CD4-positive, alpha-beta T cell treated with Interleukin-6 for 4 hours (primary cell): ENCODE measurements at regions not wholly inside any gene's neighbourhood (a gene's known extent, or its start where the extent isn't known, plus 50 kb on each side); places are given as distances from the start of the nearest gene placed in this dataset.
"Not testable (repeated sequence)": the region's sequence is repeated elsewhere in the genome, so short reads cannot be mapped to it uniquely, and the experiment has no call there.

Experiments
- DNase-seq: peaks from one replicate; pipeline ENCODE4 v3.0.0-alpha.2; 2020; ENCODE audit warnings: mixed read lengths

DNA sequence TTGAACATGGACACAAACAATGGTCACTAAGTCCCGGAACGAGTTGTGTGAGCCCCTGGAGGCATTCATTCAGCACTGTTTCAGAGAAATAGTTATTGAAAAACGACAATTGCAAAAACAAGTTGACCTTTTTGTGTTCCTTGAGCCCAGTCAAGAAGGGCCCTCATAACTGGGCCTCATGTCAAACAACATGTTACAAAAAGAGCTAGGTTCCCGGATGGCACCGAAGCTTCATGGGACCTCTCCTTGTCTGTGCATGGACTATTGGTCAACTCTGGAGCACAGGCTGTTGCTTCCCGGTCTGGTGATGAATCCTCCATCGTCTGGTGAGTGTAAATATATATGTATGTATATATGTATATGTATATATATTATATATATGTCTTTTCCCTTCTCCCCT lies 176.6 kb downstream of the ALG10 start:
- DNase-seq: no peak

- DNase-seq: no peak
These were observed 181.7 kb downstream of the ALG10 start for GRCh38 chr12:34203866-34204620.

DNA sequence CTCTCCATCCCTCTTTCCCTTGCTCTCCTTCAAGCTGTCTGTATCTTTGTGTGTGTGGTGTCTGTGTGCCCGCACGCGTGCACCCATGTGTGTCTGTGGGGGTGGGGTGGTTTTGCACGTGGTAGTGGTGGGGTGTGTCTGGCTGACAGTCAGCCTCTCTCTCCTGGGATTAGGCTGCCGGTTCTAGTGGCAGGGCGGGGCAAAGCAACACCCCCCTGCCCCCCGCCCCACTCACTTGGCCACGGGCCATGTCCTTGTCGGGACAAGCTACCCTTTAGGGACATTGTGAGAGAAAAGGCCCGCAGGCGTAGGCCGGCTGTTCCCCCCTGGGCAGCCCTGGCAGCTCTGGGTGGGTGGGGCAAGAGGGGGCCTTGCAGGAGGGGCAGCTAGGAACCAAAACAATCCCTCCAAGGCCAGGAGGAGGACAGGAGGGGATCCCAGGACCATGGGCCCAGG lies 182.6 kb downstream of the ALG10 start:
- DNase-seq: no peak

DNA sequence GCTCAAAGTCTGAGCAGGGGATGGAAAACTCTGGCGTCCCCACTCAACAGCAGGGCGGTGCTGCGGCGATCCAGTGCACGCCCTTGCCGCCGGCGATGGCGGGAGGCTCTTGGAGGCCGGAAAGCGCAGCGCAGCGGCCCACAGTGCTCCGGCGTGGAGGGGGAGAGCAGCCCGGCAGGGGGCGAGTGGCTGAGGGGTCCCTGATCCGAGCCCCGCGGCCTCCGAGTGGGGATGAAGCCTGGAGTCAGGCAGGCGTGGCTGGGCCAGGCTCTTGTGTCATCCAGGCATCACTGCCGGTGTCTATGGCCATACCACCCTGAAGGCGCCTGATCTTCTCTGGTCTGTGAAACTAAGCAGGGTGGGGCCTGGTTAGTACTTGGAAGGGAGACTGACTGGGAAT lies 183.1 kb downstream of the ALG10 start:
- DNase-seq: no peak

GRCh38 chr12:34206061-34206785 lies 183.9 kb downstream of the ALG10 start:
- no peak for DNase-seq

DNA sequence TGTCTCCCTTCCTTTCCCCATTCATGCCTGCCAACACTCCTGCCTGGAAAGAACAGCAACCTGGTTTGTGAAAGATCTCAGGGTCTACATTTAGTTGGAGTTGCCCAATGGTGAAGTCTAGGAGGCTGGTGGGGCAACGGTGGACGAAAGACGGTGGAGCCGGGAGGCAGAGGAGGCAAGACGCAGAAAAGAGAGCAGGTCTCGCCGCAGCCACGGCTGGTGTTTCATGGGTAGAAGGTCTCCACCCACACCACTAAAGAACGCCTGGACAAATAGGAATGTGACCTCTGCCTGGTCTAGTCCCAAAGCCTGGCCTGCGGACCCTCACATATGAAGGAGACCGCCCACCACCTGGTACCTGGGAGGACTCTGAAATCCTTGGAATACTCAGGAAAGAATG lies 185.6 kb downstream of the ALG10 start:
- no peak for DNase-seq

GRCh38 chr12:34208331-34209258 lies 186.3 kb downstream of the ALG10 start:
- DNase-seq: no peak

DNA sequence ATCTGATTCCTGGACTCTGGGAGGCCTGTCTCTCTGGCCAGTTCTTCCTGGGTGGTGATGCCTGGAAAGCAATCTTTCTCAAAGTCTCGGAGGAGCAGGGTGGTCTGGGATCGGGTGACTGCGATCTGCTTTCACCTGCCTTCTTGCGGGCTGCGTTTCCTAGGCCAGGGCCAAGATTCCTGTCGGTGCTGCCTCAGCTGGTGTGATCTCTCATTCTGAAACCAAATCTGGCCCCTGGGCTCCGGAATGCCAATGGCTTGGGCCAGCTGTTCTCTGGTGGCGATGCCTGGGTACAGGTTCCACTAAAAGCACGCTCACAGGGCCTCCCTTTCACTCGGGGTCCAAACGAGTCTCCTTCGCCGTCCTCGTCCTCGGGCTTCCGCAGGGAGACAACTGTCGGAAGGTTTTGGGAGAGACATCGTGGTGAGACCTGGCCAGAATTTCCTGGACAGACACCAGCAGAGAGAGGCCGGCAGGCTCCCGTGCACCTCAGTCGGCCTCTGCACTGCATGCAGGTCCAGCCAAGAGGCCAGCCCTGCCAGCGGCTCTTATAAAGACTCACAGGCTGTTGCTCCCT lies 187.1 kb downstream of the ALG10 start:
- DNase-seq: no peak

DNA sequence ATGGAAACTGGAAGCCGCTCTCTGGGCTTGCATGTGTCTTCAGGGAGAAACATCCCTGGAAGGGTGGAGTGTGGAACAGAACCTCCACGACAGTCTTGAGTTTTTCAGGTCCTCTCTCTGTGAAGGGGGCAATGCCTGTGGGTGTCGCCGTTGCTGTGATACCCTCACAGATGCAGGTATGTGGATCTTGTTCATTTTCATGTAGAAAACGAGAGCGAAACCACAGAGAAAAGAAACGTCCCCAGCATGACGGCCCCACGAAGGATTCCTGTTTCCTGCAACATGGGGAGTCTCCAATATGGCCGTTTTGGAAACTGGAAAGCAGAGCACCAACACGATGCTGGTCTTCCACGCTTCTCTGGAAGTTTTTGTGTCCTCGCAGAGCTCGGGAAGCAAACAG lies 187.9 kb downstream of the ALG10 start:
- no peak for DNase-seq

- DNase-seq: no peak
These were observed 188.6 kb downstream of the ALG10 start for GRCh38 chr12:34210689-34211530.

- DNase-seq: no peak
These were observed 190.4 kb downstream of the ALG10 start for GRCh38 chr12:34212651-34213050.

- DNase-seq: no peak
These were observed 191.7 kb downstream of the ALG10 start for GRCh38 chr12:34214011-34214410.

DNA sequence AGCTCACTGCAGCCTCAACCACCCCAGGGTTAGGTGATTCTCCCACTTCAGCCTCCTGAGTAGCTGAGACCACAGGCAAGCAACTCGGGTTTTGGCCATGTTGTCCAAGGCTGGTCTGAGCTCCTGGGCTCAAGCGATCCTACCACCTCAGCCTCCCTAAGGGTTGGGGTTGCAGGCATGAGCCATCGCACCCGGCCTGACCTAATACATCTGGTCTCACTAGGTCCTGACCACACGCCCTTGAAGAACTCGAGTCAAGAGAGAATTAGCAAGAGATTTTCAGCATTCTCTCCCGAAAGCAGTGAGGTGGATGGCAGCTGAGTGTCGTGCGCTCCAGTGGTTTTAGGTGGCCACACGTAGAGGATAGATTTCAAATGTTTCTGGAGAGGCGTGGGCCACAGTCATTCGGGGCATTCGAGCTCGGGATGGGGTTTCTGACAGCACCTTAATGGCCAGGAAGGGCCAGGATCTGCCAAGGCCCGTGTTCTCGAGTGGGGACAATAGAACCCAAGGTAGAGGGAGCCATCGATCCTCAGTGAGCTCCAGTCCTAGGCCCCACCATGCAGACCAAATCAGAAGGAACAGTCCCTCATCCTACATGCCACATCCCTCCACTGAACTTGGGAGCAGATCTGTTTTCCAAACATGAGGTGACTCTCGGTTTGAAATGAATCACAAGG lies 193.1 kb downstream of the ALG10 start:
- DNase-seq: no peak

- no peak for DNase-seq
These were observed 193.6 kb downstream of the ALG10 start for GRCh38 chr12:34215893-34216285.

- DNase-seq: no peak
These were observed 195.4 kb downstream of the ALG10 start for GRCh38 chr12:34217660-34218059.

DNA sequence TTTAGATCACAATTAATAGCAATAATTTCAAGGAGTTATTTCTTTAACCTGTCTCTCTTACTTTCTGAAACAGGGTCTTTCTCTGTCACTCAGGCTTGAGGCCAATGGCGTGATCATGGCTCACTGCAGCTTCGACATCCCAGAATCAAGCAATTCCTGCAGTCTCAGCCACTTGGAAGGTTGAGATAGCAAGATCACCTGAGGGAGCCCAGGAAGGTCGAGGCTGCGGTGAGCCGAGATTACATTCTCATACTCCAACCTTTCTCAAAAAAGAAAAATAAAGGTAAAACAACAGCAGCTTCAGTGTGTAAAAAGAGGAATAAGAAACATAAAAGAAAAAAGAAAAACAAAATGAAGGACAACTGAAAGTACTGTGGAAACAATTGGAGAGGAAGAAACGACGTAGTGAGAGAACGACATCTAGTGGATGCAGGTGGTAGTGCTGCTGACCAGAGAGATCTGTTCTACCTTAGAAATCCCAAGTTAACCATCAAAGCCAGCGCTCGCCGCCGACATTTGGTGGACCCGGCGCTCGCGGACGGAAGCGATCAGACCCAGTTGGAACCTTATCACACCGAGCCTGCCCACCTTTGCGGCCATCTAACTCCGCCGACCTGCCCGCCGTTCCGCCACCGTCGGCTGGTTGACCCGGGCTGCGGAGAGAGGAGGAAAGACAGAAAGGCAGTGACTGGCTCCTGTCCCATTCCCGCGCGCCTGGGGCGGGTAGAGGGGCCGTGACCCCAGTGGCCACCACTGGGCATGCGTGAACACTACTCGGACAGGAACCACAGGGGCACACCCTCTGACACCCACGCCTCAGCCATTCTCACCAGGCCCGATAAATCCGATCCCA lies 196.1 kb downstream of the ALG10 start:
- peak; percentile 67 for DNase-seq

DNA sequence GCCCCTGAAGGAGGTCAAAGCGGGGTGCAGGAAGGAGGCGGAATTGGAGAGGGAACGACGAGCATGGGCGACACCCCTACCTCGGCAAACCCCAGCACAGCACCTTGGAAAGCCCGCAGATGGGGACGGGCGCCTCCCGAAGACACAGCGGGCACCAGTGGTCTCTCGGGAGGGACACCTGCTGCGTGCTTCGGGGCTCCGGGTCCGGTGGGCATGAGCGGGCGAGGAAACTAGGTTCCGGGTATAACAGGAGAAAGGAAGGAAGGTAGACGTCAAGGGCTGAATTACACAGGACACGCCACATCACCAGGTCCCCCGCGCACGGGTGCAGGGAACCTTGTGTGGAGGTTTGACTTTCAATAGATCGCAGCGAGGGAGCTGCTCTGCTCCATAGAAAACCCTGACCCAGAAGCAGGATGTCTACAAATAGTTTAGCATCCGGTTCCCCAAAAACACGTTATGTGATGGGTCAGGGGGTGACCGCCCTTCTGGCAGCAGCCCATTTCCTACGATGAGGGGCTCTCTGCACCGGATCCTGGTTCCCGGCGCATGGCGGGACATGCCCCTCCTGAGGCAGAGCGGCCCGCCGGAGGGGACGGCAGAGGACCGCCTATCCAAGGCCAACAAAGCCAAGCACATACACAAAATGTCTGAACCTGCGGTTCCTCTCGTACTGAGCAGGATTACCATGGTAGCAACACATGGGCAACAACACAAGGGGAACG lies 196.9 kb downstream of the ALG10 start:
- DNase-seq: no peak

DNA sequence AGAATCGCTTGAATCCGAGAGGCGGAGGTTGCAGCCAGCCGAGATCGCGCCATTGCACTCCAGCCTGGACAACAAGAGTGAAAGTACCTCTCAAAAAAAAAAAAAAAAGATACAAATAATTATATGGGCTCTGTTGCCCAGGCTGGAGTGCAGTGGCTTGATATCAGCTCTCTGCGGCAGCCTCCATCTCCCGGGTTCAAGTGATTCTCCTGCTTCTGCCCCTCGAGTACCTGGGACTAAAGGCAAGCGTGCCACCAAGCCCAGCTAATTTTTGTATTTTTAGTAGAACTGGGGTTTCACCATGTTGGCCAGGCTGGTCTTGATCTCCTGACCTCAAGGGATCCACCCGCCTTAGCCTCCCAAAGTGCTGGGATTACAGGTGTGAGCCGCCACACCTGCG lies 197.8 kb downstream of the ALG10 start:
- DNase-seq: not testable (repeated sequence)

GRCh38 chr12:34223640-34224039 lies 201.3 kb downstream of the ALG10 start:
- DNase-seq: no peak

- not testable (repeated sequence) for DNase-seq
These were observed 203.7 kb downstream of the ALG10 start for GRCh38 chr12:34226044-34226443.
